ENCODE measurements at regions not wholly inside any gene's neighbourhood (a gene's known extent, or its start where the extent isn't known, plus 50 kb on each side); places are given as distances from the start of the nearest gene placed in this dataset.

- DNase-seq (ENCODE audit: extremely low read depth, low read depth, low spot score) = no peak
Measured at GRCh38 chr7:7114575-7115291, 67.6 kb upstream of the C1GALT1 start.

- no peak for DNase-seq (ENCODE audit: extremely low read depth, low read depth, low spot score)
Measured at GRCh38 chr7:7117935-7118586, 64.3 kb upstream of the C1GALT1 start.

- no peak for DNase-seq (ENCODE audit: extremely low read depth, low read depth, low spot score)
Measured at GRCh38 chr7:7118822-7119221, 63.5 kb upstream of the C1GALT1 start.

GRCh38 chr7:7119729-7120128 is 62.6 kb upstream of the C1GALT1 start:
- no peak for DNase-seq (ENCODE audit: extremely low read depth, low read depth, low spot score)

GRCh38 chr7:7122033-7122478 is 60.3 kb upstream of the C1GALT1 start:
- DNase-seq (ENCODE audit: extremely low read depth, low read depth, low spot score) = no peak

GRCh38 chr7:7122701-7123281 is 59.6 kb upstream of the C1GALT1 start:
- DNase-seq (ENCODE audit: extremely low read depth, low read depth, low spot score) = no peak

- no peak for DNase-seq (ENCODE audit: extremely low read depth, low read depth, low spot score)
Measured at GRCh38 chr7:7125963-7126362, 56.4 kb upstream of the C1GALT1 start.

GRCh38 chr7:7127773-7128172 is 54.6 kb upstream of the C1GALT1 start:
- no peak for DNase-seq (ENCODE audit: extremely low read depth, low read depth, low spot score)

- no peak for DNase-seq (ENCODE audit: extremely low read depth, low read depth, low spot score)
Measured at GRCh38 chr7:7129381-7129780, 53.0 kb upstream of the C1GALT1 start.

- no peak for DNase-seq (ENCODE audit: extremely low read depth, low read depth, low spot score)
Measured at GRCh38 chr7:7131273-7131672, 51.1 kb upstream of the C1GALT1 start.
